ENCODE measurements at regions not wholly inside any gene's neighbourhood (a gene's known extent, or its start where the extent isn't known, plus 50 kb on each side); places are given as distances from the start of the nearest gene placed in this dataset.

- TF ChIP-seq JAZF1 (CRISPR knock-in tag; IDR thresholded peaks at IDR 0.05), result no peak
- TF ChIP-seq PRDM15 (CRISPR knock-in tag; IDR thresholded peaks at IDR 0.05), result no peak
- TF ChIP-seq SMAD3 (CRISPR knock-in tag; IDR thresholded peaks at IDR 0.05; ENCODE audit: borderline replicate concordance), result no peak
- TF ChIP-seq MLX (CRISPR knock-in tag; IDR thresholded peaks at IDR 0.05), result no peak
- no peak for TF ChIP-seq TCF7 (CRISPR knock-in tag; IDR thresholded peaks at IDR 0.05; ENCODE audit: low read depth)
- no peak for TF ChIP-seq ZNF423 (CRISPR knock-in tag; IDR thresholded peaks at IDR 0.05)
- TF ChIP-seq ZNF219 (CRISPR knock-in tag; IDR thresholded peaks at IDR 0.05; ENCODE audit: borderline replicate concordance), result no peak
- TF ChIP-seq ZNF281 (CRISPR knock-in tag; IDR thresholded peaks at IDR 0.05), result no peak
- TF ChIP-seq ZNF425 (CRISPR knock-in tag; conservative IDR thresholded peaks at IDR 0.05), result no peak
- no peak for TF ChIP-seq GTF2I (CRISPR knock-in tag; conservative IDR thresholded peaks at IDR 0.05)
- no peak for TF ChIP-seq MYBL2 (CRISPR knock-in tag; IDR thresholded peaks at IDR 0.05)
- TF ChIP-seq ATF2 (CRISPR knock-in tag; IDR thresholded peaks at IDR 0.05; ENCODE audit: borderline replicate concordance, low read depth), result no peak
- no peak for TF ChIP-seq FOXK1 (CRISPR knock-in tag; IDR thresholded peaks at IDR 0.05)
- no peak for TF ChIP-seq ARID4B (CRISPR knock-in tag; IDR thresholded peaks at IDR 0.05; ENCODE audit: borderline replicate concordance)
- no peak for TF ChIP-seq USF2 (CRISPR knock-in tag; IDR thresholded peaks at IDR 0.05)
- TF ChIP-seq ZBTB21 (CRISPR knock-in tag; IDR thresholded peaks at IDR 0.05; ENCODE audit: borderline replicate concordance), result no peak
- TF ChIP-seq ERG (CRISPR knock-in tag; IDR thresholded peaks at IDR 0.05), result no peak
- TF ChIP-seq ZNF232 (CRISPR knock-in tag; IDR thresholded peaks at IDR 0.05), result no peak
- Mint-ChIP-seq H3K27ac (no peak overlapping the region), H3K4me1 (0 out of 2 replicates have a peak, but pooled peaks cover 2% of the 10 kb centered on the region), H3K9me3 (peaks cover 20% of the 10 kb centered on the region), H3K4me3 (peak overlapping the region; percentile 68), H3K36me3 (no peaks in the 10 kb centered on the region), H3K27me3 (ENCODE audit: low read depth) (peaks cover 42% of the 10 kb centered on the region)
- no peak for DNase-seq (ENCODE audit: low spot score)
- no peak for ATAC-seq
- POLR2A ChIA-PET, result no interaction called here
- CTCF ChIA-PET, result interaction anchor here (0.6 to 2.5 kb wide), 3 partner anchors 10 to 611 kb away, joined by 3 to 15 read pairs (median 5); no protein-coding TSS in a partner anchor
Measured at GRCh38 chr10:75294031-75294437, 58.3 kb upstream of the COMTD1 start.
